ENCODE measurements at regions not wholly inside any gene's neighbourhood (a gene's known extent, or its start where the extent isn't known, plus 50 kb on each side); places are given as distances from the start of the nearest gene placed in this dataset.

- Histone ChIP-seq H3K4me1 (ENCODE audit: insufficient read depth, low read length) (peaks cover 2% of the 10 kb centered on the region; the same call in 1 of the 2 replicates), H3K9ac (ENCODE audit: low read depth, low read length) (no peak overlapping the region), H3K4me3 (ENCODE audit: low read length) (no peak overlapping the region), H3K27ac (ENCODE audit: low read depth, low read length) (no peak overlapping the region), H3K36me3 (ENCODE audit: insufficient read depth, low read length) (no peaks in the 10 kb centered on the region), H3K27me3 (ENCODE audit: insufficient read depth, low read length) (no peaks in the 10 kb centered on the region), H3K9me3 (ENCODE audit: insufficient read depth, low read depth, low read length) (0 out of 2 replicates have a peak, but pooled peaks cover 4% of the 10 kb centered on the region)
- 90% methylated on average over 1 of the region's 1 CpG for WGBS
These were observed 528.3 kb upstream of the CFAP20DC start for GRCh38 chr3:59578129-59578528.

- H3K36me3 ChIP-seq (ENCODE audit: insufficient read depth, low read length): no peaks in the 10 kb centered on the region
- H3K27me3 ChIP-seq (ENCODE audit: insufficient read depth, low read length): no peaks in the 10 kb centered on the region
- peaks cover 2% of the 10 kb centered on the region; the same call in 1 of the 2 replicates for H3K4me1 ChIP-seq (ENCODE audit: insufficient read depth, low read length)
- H3K4me3 ChIP-seq (ENCODE audit: low read length): no peak overlapping the region
- no peak overlapping the region for H3K9ac ChIP-seq (ENCODE audit: low read depth, low read length)
- 64% methylated on average over 3 of the region's 3 CpGs for WGBS
- no peak overlapping the region for H3K27ac ChIP-seq (ENCODE audit: low read depth, low read length)
- H3K9me3 ChIP-seq (ENCODE audit: insufficient read depth, low read depth, low read length): no peaks in the 10 kb centered on the region
These were observed 526.8 kb upstream of the CFAP20DC start for GRCh38 chr3:59576606-59577005.

GRCh38 chr3:59575113-59576001, 525.5 kb upstream of the CFAP20DC start:
- H3K9ac ChIP-seq (ENCODE audit: low read depth, low read length): no peak overlapping the region
- H3K4me3 ChIP-seq (ENCODE audit: low read length): no peak overlapping the region
- H3K36me3 ChIP-seq (ENCODE audit: insufficient read depth, low read length): no peaks in the 10 kb centered on the region
- H3K4me1 ChIP-seq (ENCODE audit: insufficient read depth, low read length): peaks cover 2% of the 10 kb centered on the region; the same call in 1 of the 2 replicates
- H3K27me3 ChIP-seq (ENCODE audit: insufficient read depth, low read length): no peaks in the 10 kb centered on the region
- H3K9me3 ChIP-seq (ENCODE audit: insufficient read depth, low read depth, low read length): no peaks in the 10 kb centered on the region
- 30% methylated on average over 10 of the region's 11 CpGs for WGBS
- no peak overlapping the region for H3K27ac ChIP-seq (ENCODE audit: low read depth, low read length)

- Histone ChIP-seq H3K27me3 (ENCODE audit: insufficient read depth, low read length) (no peaks in the 10 kb centered on the region), H3K36me3 (ENCODE audit: insufficient read depth, low read length) (no peaks in the 10 kb centered on the region), H3K9ac (ENCODE audit: low read depth, low read length) (no peak overlapping the region), H3K4me3 (ENCODE audit: low read length) (no peak overlapping the region), H3K27ac (ENCODE audit: low read depth, low read length) (no peak overlapping the region), H3K4me1 (ENCODE audit: insufficient read depth, low read length) (peaks cover 2% of the 10 kb centered on the region; the same call in 1 of the 2 replicates), H3K9me3 (ENCODE audit: insufficient read depth, low read depth, low read length) (no peaks in the 10 kb centered on the region)
- 97% methylated on average over 4 of the region's 4 CpGs for WGBS
These were observed 524.1 kb upstream of the CFAP20DC start for GRCh38 chr3:59573911-59574310.

GRCh38 chr3:59572106-59572505, 522.3 kb upstream of the CFAP20DC start:
- H3K9me3 ChIP-seq (ENCODE audit: insufficient read depth, low read depth, low read length): no peaks in the 10 kb centered on the region
- 95% methylated on average over 4 of the region's 5 CpGs for WGBS
- no peaks in the 10 kb centered on the region for H3K27me3 ChIP-seq (ENCODE audit: insufficient read depth, low read length)

GRCh38 chr3:59570806-59571205, 521.0 kb upstream of the CFAP20DC start:
- Histone ChIP-seq H3K27me3 (ENCODE audit: insufficient read depth, low read length) (no peaks in the 10 kb centered on the region), H3K27ac (ENCODE audit: low read depth, low read length) (no peak overlapping the region), H3K4me3 (ENCODE audit: low read length) (no peak overlapping the region), H3K4me1 (ENCODE audit: insufficient read depth, low read length) (peaks cover 1% of the 10 kb centered on the region; the same call in 1 of the 2 replicates), H3K9me3 (ENCODE audit: insufficient read depth, low read depth, low read length) (no peaks in the 10 kb centered on the region), H3K9ac (ENCODE audit: low read depth, low read length) (no peak overlapping the region), H3K36me3 (ENCODE audit: insufficient read depth, low read length) (no peaks in the 10 kb centered on the region)
- 94% methylated on average over 1 of the region's 1 CpG for whole genome bisulfite sequencing

More at GRCh38 chr3:59572106-59572505, 522.3 kb upstream of the CFAP20DC start:
- peaks cover 2% of the 10 kb centered on the region; the same call in 1 of the 2 replicates for H3K4me1 ChIP-seq (ENCODE audit: insufficient read depth, low read length)
- H3K9ac ChIP-seq (ENCODE audit: low read depth, low read length): no peak overlapping the region
- H3K4me3 ChIP-seq (ENCODE audit: low read length): no peak overlapping the region
- no peak overlapping the region for H3K27ac ChIP-seq (ENCODE audit: low read depth, low read length)
- H3K36me3 ChIP-seq (ENCODE audit: insufficient read depth, low read length): no peaks in the 10 kb centered on the region

- WGBS: 96% methylated on average over 2 of the region's 2 CpGs
These were observed 517.8 kb upstream of the CFAP20DC start for GRCh38 chr3:59567661-59568060.

GRCh38 chr3:59566481-59566975, 516.7 kb upstream of the CFAP20DC start:
- no peaks in the 10 kb centered on the region for H3K9me3 ChIP-seq (ENCODE audit: insufficient read depth, low read depth, low read length)
- H3K4me1 ChIP-seq (ENCODE audit: insufficient read depth, low read length): no peaks in the 10 kb centered on the region
- no peak overlapping the region for H3K27ac ChIP-seq (ENCODE audit: low read depth, low read length)
- no peaks in the 10 kb centered on the region for H3K36me3 ChIP-seq (ENCODE audit: insufficient read depth, low read length)
- H3K4me3 ChIP-seq (ENCODE audit: low read length): no peak overlapping the region
- no peak overlapping the region for H3K9ac ChIP-seq (ENCODE audit: low read depth, low read length)
- WGBS: 95% methylated on average over 6 of the region's 6 CpGs
- no peaks in the 10 kb centered on the region for H3K27me3 ChIP-seq (ENCODE audit: insufficient read depth, low read length)

More at GRCh38 chr3:59567661-59568060, 517.8 kb upstream of the CFAP20DC start:
- no peaks in the 10 kb centered on the region for H3K36me3 ChIP-seq (ENCODE audit: insufficient read depth, low read length)
- no peaks in the 10 kb centered on the region for H3K27me3 ChIP-seq (ENCODE audit: insufficient read depth, low read length)
- no peak overlapping the region for H3K4me3 ChIP-seq (ENCODE audit: low read length)
- no peaks in the 10 kb centered on the region for H3K4me1 ChIP-seq (ENCODE audit: insufficient read depth, low read length)
- H3K9me3 ChIP-seq (ENCODE audit: insufficient read depth, low read depth, low read length): no peaks in the 10 kb centered on the region
- H3K9ac ChIP-seq (ENCODE audit: low read depth, low read length): no peak overlapping the region
- no peak overlapping the region for H3K27ac ChIP-seq (ENCODE audit: low read depth, low read length)

- Histone ChIP-seq H3K4me1 (ENCODE audit: insufficient read depth, low read length) (no peaks in the 10 kb centered on the region), H3K27me3 (ENCODE audit: insufficient read depth, low read length) (no peaks in the 10 kb centered on the region), H3K9me3 (ENCODE audit: insufficient read depth, low read depth, low read length) (no peaks in the 10 kb centered on the region), H3K36me3 (ENCODE audit: insufficient read depth, low read length) (no peaks in the 10 kb centered on the region), H3K9ac (ENCODE audit: low read depth, low read length) (no peak overlapping the region), H3K4me3 (ENCODE audit: low read length) (no peak overlapping the region), H3K27ac (ENCODE audit: low read depth, low read length) (no peak overlapping the region)
- 95% methylated on average over 2 of the region's 2 CpGs for WGBS
These were observed 515.3 kb upstream of the CFAP20DC start for GRCh38 chr3:59565125-59565524.

- no peak overlapping the region for H3K9ac ChIP-seq (ENCODE audit: low read depth, low read length)
- H3K4me3 ChIP-seq (ENCODE audit: low read length): no peak overlapping the region
- H3K36me3 ChIP-seq (ENCODE audit: insufficient read depth, low read length): no peaks in the 10 kb centered on the region
- WGBS: 93% methylated on average over 1 of the region's 1 CpG
- no peak overlapping the region for H3K27ac ChIP-seq (ENCODE audit: low read depth, low read length)
- H3K4me1 ChIP-seq (ENCODE audit: insufficient read depth, low read length): no peaks in the 10 kb centered on the region
- H3K27me3 ChIP-seq (ENCODE audit: insufficient read depth, low read length): no peaks in the 10 kb centered on the region
- H3K9me3 ChIP-seq (ENCODE audit: insufficient read depth, low read depth, low read length): no peaks in the 10 kb centered on the region
These were observed 514.1 kb upstream of the CFAP20DC start for GRCh38 chr3:59563966-59564365.

- H3K4me3 ChIP-seq (ENCODE audit: low read length): no peak overlapping the region
- H3K9ac ChIP-seq (ENCODE audit: low read depth, low read length): no peak overlapping the region
- no peaks in the 10 kb centered on the region for H3K9me3 ChIP-seq (ENCODE audit: insufficient read depth, low read depth, low read length)
- 96% methylated on average over 4 of the region's 4 CpGs for WGBS
- H3K36me3 ChIP-seq (ENCODE audit: insufficient read depth, low read length): no peaks in the 10 kb centered on the region
- H3K27me3 ChIP-seq (ENCODE audit: insufficient read depth, low read length): no peaks in the 10 kb centered on the region
- no peaks in the 10 kb centered on the region for H3K4me1 ChIP-seq (ENCODE audit: insufficient read depth, low read length)
- H3K27ac ChIP-seq (ENCODE audit: low read depth, low read length): no peak overlapping the region
These were observed 513.3 kb upstream of the CFAP20DC start for GRCh38 chr3:59563072-59563605.

Measured in HUES64 (cell line).